ENCODE measurements at regions not wholly inside any gene's neighbourhood (a gene's known extent, or its start where the extent isn't known, plus 50 kb on each side); places are given as distances from the start of the nearest gene placed in this dataset.

- no peak for DNase-seq
These were observed 71.3 kb upstream of the ENOX2 start for GRCh38 chrX:130974323-130974722.

- DNase-seq = peak in 13 of 56 donors; percentile 0 to 43 (median 2)
These were observed 72.9 kb upstream of the ENOX2 start for GRCh38 chrX:130975947-130976346.

GRCh38 chrX:130981836-130982235, 76.3 kb upstream of the ARHGAP36 start:
- DNase-seq = no peak

GRCh38 chrX:130984782-130985181, 73.4 kb upstream of the ARHGAP36 start:
- no peak for DNase-seq

GRCh38 chrX:130987241-130987640, 70.9 kb upstream of the ARHGAP36 start:
- no peak for DNase-seq

GRCh38 chrX:130990723-130991122, 67.4 kb upstream of the ARHGAP36 start:
- DNase-seq = no peak

GRCh38 chrX:130994671-130995070, 63.5 kb upstream of the ARHGAP36 start:
- DNase-seq = peak in 4 of 56 donors; percentile 0 to 8 (median 2)

- DNase-seq = no peak
These were observed 62.7 kb upstream of the ARHGAP36 start for GRCh38 chrX:130995439-130995838.

GRCh38 chrX:130997314-130997713, 60.8 kb upstream of the ARHGAP36 start:
- no peak for DNase-seq

- DNase-seq = no peak
These were observed 58.8 kb upstream of the ARHGAP36 start for GRCh38 chrX:130999360-130999759.

Data from amygdala (tissue), 56 donors.